Trophoblast cell (in vitro differentiated cells and primary cell): ENCODE measurements at regions not wholly inside any gene's neighbourhood (a gene's known extent, or its start where the extent isn't known, plus 50 kb on each side); places are given as distances from the start of the nearest gene placed in this dataset.
A peak's percentile ranks its signal among the peaks of the same experiment; 100 is the strongest.
"Not testable (repeated sequence)": the region's sequence is repeated elsewhere in the genome, so short reads cannot be mapped to it uniquely, and the experiment has no call there.

Source experiments
- DNase-seq, 2 donors: peaks; one replicate each; pipeline ENCODE4 v3.0.0-alpha.2; 2016
- H2AFZ ChIP-seq: 2 replicates; pipeline ENCODE4 v1.6.1; 2013; ENCODE audit warnings: low read length, moderate library complexity, mild to moderate bottlenecking; ENCODE audit not compliant: insufficient read depth, poor library complexity
- H2AK5ac ChIP-seq: 2 replicates; pipeline ENCODE4 v1.6.1; 2013; ENCODE audit warnings: mild to moderate bottlenecking, low read length
- H2BK120ac ChIP-seq: 2 replicates; pipeline ENCODE4 v1.6.1; 2013; ENCODE audit warnings: low read length, mild to moderate bottlenecking, moderate library complexity; ENCODE audit not compliant: insufficient read depth, poor library complexity
- H2BK12ac ChIP-seq: 2 replicates; pipeline ENCODE4 v1.6.1; 2013; ENCODE audit warnings: mild to moderate bottlenecking, low read length, moderate library complexity
- H2BK5ac ChIP-seq: 2 replicates; pipeline ENCODE4 v1.6.1; 2013; ENCODE audit warnings: low read length, low read depth, moderate library complexity, mild to moderate bottlenecking; ENCODE audit not compliant: poor library complexity
- H3K14ac ChIP-seq: 2 replicates; pipeline ENCODE4 v1.6.1; 2013; ENCODE audit warnings: mild to moderate bottlenecking, low read length
- H3K18ac ChIP-seq: 2 replicates; pipeline ENCODE4 v1.6.1; 2013; ENCODE audit warnings: mild to moderate bottlenecking, low read length
- H3K23ac ChIP-seq: 2 replicates; pipeline ENCODE4 v1.6.1; 2013; ENCODE audit warnings: low read length
- H3K27ac ChIP-seq: 2 replicates; pipeline ENCODE4 v1.5.1; 2013; ENCODE audit warnings: low read depth, mild to moderate bottlenecking, inconsistent platforms, low read length, moderate library complexity
- H3K27me3 ChIP-seq: 2 replicates; pipeline ENCODE4 v1.6.1; 2013; ENCODE audit warnings: inconsistent platforms, mild to moderate bottlenecking, low read length, moderate library complexity; ENCODE audit not compliant: insufficient read depth
- H3K36me3 ChIP-seq, 2 experiments: 1 replicate in 1 of 2; 2 replicates in 1 of 2; pipeline ENCODE4 v1.6.1; 2013; ENCODE audit warnings: low read length in 2 of 2, mild to moderate bottlenecking in 2 of 2, moderate library complexity in 1 of 2; ENCODE audit not compliant: insufficient read depth in 2 of 2, control insufficient read depth in 1 of 2
- H3K4ac ChIP-seq: 2 replicates; pipeline ENCODE4 v1.6.1; 2013; ENCODE audit warnings: low read depth, mild to moderate bottlenecking, low read length, moderate library complexity
- H3K4me1 ChIP-seq, 2 experiments: 1 replicate in 1 of 2; 2 replicates in 1 of 2; pipeline ENCODE4 v1.6.1; 2013; ENCODE audit warnings: low read length in 2 of 2, mild to moderate bottlenecking in 2 of 2, moderate library complexity in 1 of 2; ENCODE audit not compliant: insufficient read depth in 2 of 2, control insufficient read depth in 1 of 2
- H3K4me2 ChIP-seq: 2 replicates; pipeline ENCODE4 v1.6.1; 2013; ENCODE audit warnings: inconsistent platforms, mild to moderate bottlenecking, low read length, moderate library complexity
- H3K4me3 ChIP-seq: 2 replicates; pipeline ENCODE4 v1.5.1; 2013; ENCODE audit warnings: mild to moderate bottlenecking, low read depth, low read length, inconsistent platforms
- H3K79me1 ChIP-seq: one replicate; pipeline ENCODE4 v1.6.1; 2013; ENCODE audit warnings: low read length
- H3K79me2 ChIP-seq: 2 replicates; pipeline ENCODE4 v1.6.1; 2013; ENCODE audit warnings: low read length, mild to moderate bottlenecking; ENCODE audit not compliant: control insufficient read depth, insufficient read depth, poor library complexity
- H3K9ac ChIP-seq: 2 replicates; pipeline ENCODE4 v1.6.1; 2013; ENCODE audit warnings: mild to moderate bottlenecking, low read length
- H3K9me3 ChIP-seq: 2 replicates; pipeline ENCODE4 v1.6.1; 2013; ENCODE audit warnings: low read depth, mild to moderate bottlenecking, control low read depth, inconsistent platforms, low read length; ENCODE audit not compliant: insufficient read depth
- H4K12ac ChIP-seq: 2 replicates; pipeline ENCODE4 v1.6.1; 2013; ENCODE audit warnings: low read depth, mild to moderate bottlenecking, low read length, moderate library complexity
- H4K8ac ChIP-seq: 2 replicates; pipeline ENCODE4 v1.6.1; 2013; ENCODE audit warnings: low read depth, mild to moderate bottlenecking, low read length, moderate library complexity
- H4K91ac ChIP-seq: one replicate; pipeline ENCODE4 v1.6.1; 2013; ENCODE audit warnings: low read depth, mild to moderate bottlenecking, low read length, moderate library complexity
- WGBS: extraction: QIAGEN DNeasy Blood & Tissue Kit; methylation state at CpG from one replicate; pipeline ENCODE4 v1.1.7; 2013; ENCODE audit warnings: missing lambda C conversion rate; ENCODE audit not compliant: insufficient read length, insufficient coverage; ENCODE audit errors: extremely low coverage; 5-methylcytosine and 5-hydroxymethylcytosine counted together

GRCh38 chr6:54564188-54564587, 255.9 kb downstream of the TINAG start:
- not testable (repeated sequence) for H2AFZ ChIP-seq, H3K18ac ChIP-seq, H2BK12ac ChIP-seq, H3K23ac ChIP-seq, H3K79me1 ChIP-seq, H3K4me3 ChIP-seq, H3K9me3 ChIP-seq, H3K4me2 ChIP-seq, H4K8ac ChIP-seq, H3K27ac ChIP-seq, H3K79me2 ChIP-seq, H2AK5ac ChIP-seq, DNase-seq, H3K36me3 ChIP-seq, H3K4me1 ChIP-seq, H4K12ac ChIP-seq, H2BK5ac ChIP-seq, H3K9ac ChIP-seq, H3K27me3 ChIP-seq, H2BK120ac ChIP-seq, H3K4ac ChIP-seq, H4K91ac ChIP-seq, H3K14ac ChIP-seq
- whole genome bisulfite sequencing, result no CpG with 5 or more reads among the region's 2 CpGs

DNA sequence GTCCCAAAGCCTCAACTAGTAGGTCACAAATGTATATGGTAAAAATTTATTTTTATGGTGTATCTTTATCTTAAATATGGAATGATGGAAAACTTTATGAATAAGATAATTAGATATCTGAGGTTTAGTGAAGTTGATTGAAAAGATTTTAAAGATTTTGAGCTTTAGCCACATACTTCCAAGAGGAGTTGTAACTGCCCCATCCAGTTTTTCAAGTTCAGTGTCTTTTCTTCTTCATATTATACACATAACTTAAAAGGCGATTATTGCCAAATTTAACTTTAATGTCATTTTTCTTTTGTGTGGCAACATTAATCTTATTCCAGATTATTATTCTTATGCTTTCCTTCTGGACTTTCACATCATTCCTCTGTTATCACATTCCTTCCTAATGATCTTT, 266.4 kb downstream of the TINAG start:
- Histone ChIP-seq H3K9me3 (no peaks in the 10 kb centered on the region), H4K8ac (no peak overlapping the region), H4K91ac (no peak overlapping the region), H2BK5ac (no peak overlapping the region), H2AFZ (no peak overlapping the region), H2AK5ac (no peak overlapping the region), H3K79me2 (no peaks in the 10 kb centered on the region), H3K27ac (no peak overlapping the region), H4K12ac (no peak overlapping the region), H3K4ac (no peak overlapping the region), H3K36me3 (no peaks in the 10 kb centered on the region), H3K4me3 (no peak overlapping the region), H3K27me3 (no peaks in the 10 kb centered on the region), H3K9ac (no peak overlapping the region), H3K4me1 (no peaks in the 10 kb centered on the region), H3K79me1 (no peaks in the 10 kb centered on the region), H3K4me2 (no peak overlapping the region), H2BK12ac (no peak overlapping the region), H3K14ac (no peak overlapping the region), H2BK120ac (no peak overlapping the region), H3K18ac (no peak overlapping the region), H3K23ac (no peak overlapping the region)
- peak; percentile 6 to 55 for DNase-seq
- WGBS, result no CpG with 5 or more reads among the region's 1 CpG

- no peak overlapping the region for H3K4me2 ChIP-seq
- no peak overlapping the region for H2BK5ac ChIP-seq
- H4K12ac ChIP-seq, result no peak overlapping the region
- no peak overlapping the region for H3K4ac ChIP-seq
- no peak overlapping the region for H2AK5ac ChIP-seq
- no peak overlapping the region for H3K27ac ChIP-seq
- H3K36me3 ChIP-seq, result no peaks in the 10 kb centered on the region
- no peak overlapping the region for H3K23ac ChIP-seq
- no peaks in the 10 kb centered on the region for H3K79me1 ChIP-seq
- no peak overlapping the region for H4K91ac ChIP-seq
- H3K9ac ChIP-seq, result no peak overlapping the region
- H3K14ac ChIP-seq, result no peak overlapping the region
- WGBS, result no CpG with 5 or more reads among the region's 3 CpGs
- no peaks in the 10 kb centered on the region for H3K79me2 ChIP-seq
- no peaks in the 10 kb centered on the region for H3K4me1 ChIP-seq
- H2BK120ac ChIP-seq, result no peak overlapping the region
- H4K8ac ChIP-seq, result no peak overlapping the region
- no peak overlapping the region for H3K18ac ChIP-seq
- no peak overlapping the region for H2AFZ ChIP-seq
- no peaks in the 10 kb centered on the region for H3K9me3 ChIP-seq
- no peak overlapping the region for H2BK12ac ChIP-seq
- no peak for DNase-seq
- H3K27me3 ChIP-seq, result no peaks in the 10 kb centered on the region
- H3K4me3 ChIP-seq, result no peak overlapping the region
Measured at GRCh38 chr6:54578261-54578660, 268.3 kb upstream of the FAM83B start.

DNA sequence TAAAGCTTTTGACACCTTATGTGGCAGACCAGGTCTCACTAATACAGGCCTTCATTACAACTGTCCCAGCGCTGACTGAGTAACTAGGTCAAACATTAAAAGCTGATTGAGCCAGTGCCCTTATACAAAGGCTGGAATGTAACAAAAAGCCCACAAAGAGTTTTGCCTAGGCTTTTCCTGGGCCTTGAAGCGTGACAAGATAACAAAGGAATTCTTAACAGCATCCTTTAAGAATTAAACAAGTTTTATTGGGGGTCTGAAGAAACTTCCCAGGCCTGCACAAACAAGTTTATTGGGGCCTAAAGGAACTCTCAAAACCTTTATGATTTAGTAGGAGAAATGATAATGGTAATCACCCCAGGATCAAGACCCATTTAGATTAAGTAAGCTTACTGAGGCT, 267.6 kb upstream of the FAM83B start:
- no peak overlapping the region for H2BK12ac ChIP-seq
- no peak overlapping the region for H2BK120ac ChIP-seq
- no peaks in the 10 kb centered on the region for H3K27me3 ChIP-seq
- no peak overlapping the region for H3K14ac ChIP-seq
- H3K23ac ChIP-seq, result no peak overlapping the region
- H3K18ac ChIP-seq, result no peak overlapping the region
- no peaks in the 10 kb centered on the region for H3K36me3 ChIP-seq
- no peak overlapping the region for H2BK5ac ChIP-seq
- no peak overlapping the region for H4K91ac ChIP-seq
- no peaks in the 10 kb centered on the region for H3K79me2 ChIP-seq
- H3K4me2 ChIP-seq, result no peak overlapping the region
- H3K9ac ChIP-seq, result no peak overlapping the region
- no peak for DNase-seq
- no peak overlapping the region for H2AFZ ChIP-seq
- no peaks in the 10 kb centered on the region for H3K4me1 ChIP-seq
- H3K4me3 ChIP-seq, result no peak overlapping the region
- no CpG with 5 or more reads among the region's 2 CpGs for WGBS
- no peak overlapping the region for H2AK5ac ChIP-seq
- no peak overlapping the region for H3K4ac ChIP-seq
- no peak overlapping the region for H3K27ac ChIP-seq
- H3K79me1 ChIP-seq, result no peaks in the 10 kb centered on the region
- no peaks in the 10 kb centered on the region for H3K9me3 ChIP-seq
- H4K12ac ChIP-seq, result no peak overlapping the region
- H4K8ac ChIP-seq, result no peak overlapping the region

- Histone ChIP-seq H3K4me3 (no peak overlapping the region), H3K27me3 (no peaks in the 10 kb centered on the region), H2BK12ac (no peak overlapping the region), H3K4me2 (no peak overlapping the region), H3K23ac (no peak overlapping the region), H3K4ac (no peak overlapping the region), H3K14ac (no peak overlapping the region), H2BK5ac (no peak overlapping the region), H3K36me3 (no peaks in the 10 kb centered on the region), H3K9me3 (no peaks in the 10 kb centered on the region), H3K27ac (no peak overlapping the region), H3K79me1 (no peaks in the 10 kb centered on the region), H3K18ac (no peak overlapping the region), H3K79me2 (no peaks in the 10 kb centered on the region), H3K4me1 (no peaks in the 10 kb centered on the region), H4K8ac (no peak overlapping the region), H2BK120ac (no peak overlapping the region), H4K91ac (no peak overlapping the region), H2AFZ (no peak overlapping the region), H2AK5ac (no peak overlapping the region), H3K9ac (no peak overlapping the region), H4K12ac (no peak overlapping the region)
- no peak for DNase-seq
Measured at GRCh38 chr6:54586251-54586650, 260.3 kb upstream of the FAM83B start.
